Endothelial cell of umbilical vein (primary cell): ENCODE measurements at regions not wholly inside any gene's neighbourhood (a gene's known extent, or its start where the extent isn't known, plus 50 kb on each side); places are given as distances from the start of the nearest gene placed in this dataset.
"Not testable (repeated sequence)": the region's sequence is repeated elsewhere in the genome, so short reads cannot be mapped to it uniquely, and the experiment has no call there.

Experiments used
- BruUV-seq: library from RNA; stranded (reverse); fragments of 400-500 nt; replicated peaks from 2 replicates; lab custom pipeline; 2021; lab: Mats Ljungman, UMichigan
- CTCF ChIA-PET: fragments of 300-600, 350-600 bp; sonication (Branson Sonifier 250); formaldehyde crosslinking; loops from one replicate; lab custom pipeline; 2021; ENCODE audit warnings: antibody characterized with exemption, inconsistent platforms; lab: Charles Lee
- POLR2A ChIA-PET: fragments of 300-600, 350-600 bp; sonication (Branson Sonifier 250); formaldehyde crosslinking; loops from one replicate; lab custom pipeline; 2021; ENCODE audit warnings: antibody characterized with exemption, inconsistent platforms; lab: Charles Lee
- DNase-seq: peaks from one replicate; pipeline ENCODE4 v3.0.0-alpha.2; 2011; ENCODE audit warnings: low read depth, low spot score
- FAIRE-seq: peaks from 2 replicates; lab custom pipeline; 2011; peaks lifted over from hg19 to GRCh38; lab: Jason Lieb, UNC
- H2AFZ ChIP-seq: 2 replicates; pipeline ENCODE4 v1.6.0; 2012; ENCODE audit warnings: low read depth, low read length, control low read depth, inconsistent platforms
- H3K27ac ChIP-seq: 2 replicates; pipeline ENCODE4 v1.5.1; 2011; ENCODE audit warnings: low read depth, mild to moderate bottlenecking, control low read depth, low read length, moderate library complexity; ENCODE audit not compliant: insufficient read depth
- H3K27me3 ChIP-seq, 2 experiments: 2 replicates each; pipeline versions ENCODE4 v1.6.0 to v1.6.1; 2011; ENCODE audit warnings: low read length in 2 of 2, mixed read lengths in 1 of 2; ENCODE audit not compliant: control insufficient read depth in 2 of 2, insufficient read depth in 2 of 2
- H3K36me3 ChIP-seq, 2 experiments: 2 replicates in 1 of 2; 3 replicates in 1 of 2; pipeline ENCODE4 v1.5.1; 2011; ENCODE audit warnings: low read length in 2 of 2, mild to moderate bottlenecking in 1 of 2, moderate library complexity in 1 of 2; ENCODE audit not compliant: control insufficient read depth in 2 of 2, insufficient read depth in 2 of 2; ENCODE audit errors: extremely low read depth in 1 of 2
- H3K4me1 ChIP-seq: 3 replicates; pipeline ENCODE4 v1.5.1; 2011; ENCODE audit warnings: mild to moderate bottlenecking, low read length; ENCODE audit not compliant: control insufficient read depth, insufficient read depth; ENCODE audit errors: extremely low read depth
- H3K4me2 ChIP-seq: 2 replicates; pipeline ENCODE4 v1.6.1; 2011; ENCODE audit warnings: low read length, control low read depth, mixed read lengths; ENCODE audit not compliant: insufficient read depth
- H3K4me3 ChIP-seq, 3 experiments: fragments of 200-600 bp in 1 of 3; sonication (generic), shearing (Covaris generic) in 1 of 3; replicated peaks in 1 of 3; 2 replicates each; pipeline ENCODE4 v1.5.1; 2011 to 2016; ENCODE audit warnings: control low read depth in 3 of 3, low read length in 3 of 3, mild to moderate bottlenecking in 2 of 3, inconsistent platforms in 1 of 3, low read depth in 1 of 3, moderate library complexity in 1 of 3; ENCODE audit not compliant: insufficient read depth in 1 of 3
- H3K79me2 ChIP-seq: 2 replicates; pipeline ENCODE4 v1.6.0; 2012; ENCODE audit warnings: low read length, inconsistent platforms; ENCODE audit not compliant: control insufficient read depth, insufficient read depth
- H3K9ac ChIP-seq: replicated peaks from 2 replicates; pipeline ENCODE3; 2011; ENCODE audit warnings: low read length, control low read depth; ENCODE audit not compliant: insufficient read depth; ENCODE audit errors: extremely low read depth
- H3K9me1 ChIP-seq: replicated peaks from 3 replicates; pipeline ENCODE4 v1.6.0; 2011; ENCODE audit warnings: mild to moderate bottlenecking, low read length; ENCODE audit not compliant: control insufficient read depth, insufficient read depth; ENCODE audit errors: extremely low read depth
- H3K9me3 ChIP-seq: replicated peaks from 2 replicates; pipeline ENCODE4 v1.5.1; 2012; ENCODE audit warnings: low read length, inconsistent platforms; ENCODE audit not compliant: control insufficient read depth, insufficient read depth
- H4K20me1 ChIP-seq: replicated peaks from 2 replicates; pipeline ENCODE3; 2011; ENCODE audit warnings: mild to moderate bottlenecking, low read length; ENCODE audit not compliant: control insufficient read depth, insufficient read depth; ENCODE audit errors: extremely low read depth
- dilution Hi-C: fragments of 300-500 bp; cut with MboI; formaldehyde crosslinking; loops from one replicate; pipeline ENCODE4 v1.15.0; 2019; ENCODE audit warnings: low sequenced_read_pairs; ENCODE audit not compliant: extremely low pct_ligation_motif_present
- intact Hi-C: fragments of 100-400 bp; cut with micrococcal nuclease; formaldehyde crosslinking; loops from one replicate; pipeline ENCODE4 v1.10.0; 2022

- H3K36me3 ChIP-seq, dilution Hi-C loops, H3K4me1 ChIP-seq, intact Hi-C loops, BruUV-seq, H3K79me2 ChIP-seq, CTCF ChIA-PET, H3K4me2 ChIP-seq, H4K20me1 ChIP-seq, DNase-seq, POLR2A ChIA-PET, H3K9ac ChIP-seq, H3K9me3 ChIP-seq, H3K27ac ChIP-seq, H2AFZ ChIP-seq, H3K4me3 ChIP-seq, H3K27me3 ChIP-seq, FAIRE-seq, H3K9me1 ChIP-seq: not testable (repeated sequence)
These were observed 1722.4 kb downstream of the SPATA31A7 start for GRCh38 chr9:62912278-62912677.

DNA sequence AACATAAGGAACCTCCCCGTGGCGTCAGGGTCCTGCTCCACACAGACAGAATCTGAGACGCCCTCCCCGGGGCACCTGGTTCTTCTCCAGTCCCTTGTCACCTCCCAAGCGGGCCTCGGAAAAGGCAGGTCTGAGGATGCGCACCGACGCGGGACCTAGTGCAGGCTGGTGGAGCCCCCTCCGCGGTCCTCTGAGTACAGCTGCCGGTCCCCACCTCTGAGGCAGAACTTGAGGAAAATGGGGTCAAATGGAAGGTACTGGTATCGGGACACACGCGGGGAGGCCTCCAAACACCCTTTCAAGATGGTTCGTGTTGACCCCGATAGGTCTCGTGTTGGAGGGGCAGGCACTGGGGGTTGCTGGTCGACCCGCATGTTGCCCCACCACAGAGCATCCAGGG is 1725.3 kb downstream of the SPATA31A7 start:
- FAIRE-seq, intact Hi-C loops, POLR2A ChIA-PET, H3K4me1 ChIP-seq, H3K27me3 ChIP-seq, H3K9me1 ChIP-seq, H3K4me2 ChIP-seq, H3K9ac ChIP-seq, H4K20me1 ChIP-seq, H3K36me3 ChIP-seq, BruUV-seq, dilution Hi-C loops, DNase-seq, H3K27ac ChIP-seq, H3K79me2 ChIP-seq, CTCF ChIA-PET, H3K9me3 ChIP-seq, H3K4me3 ChIP-seq, H2AFZ ChIP-seq: not testable (repeated sequence)

DNA sequence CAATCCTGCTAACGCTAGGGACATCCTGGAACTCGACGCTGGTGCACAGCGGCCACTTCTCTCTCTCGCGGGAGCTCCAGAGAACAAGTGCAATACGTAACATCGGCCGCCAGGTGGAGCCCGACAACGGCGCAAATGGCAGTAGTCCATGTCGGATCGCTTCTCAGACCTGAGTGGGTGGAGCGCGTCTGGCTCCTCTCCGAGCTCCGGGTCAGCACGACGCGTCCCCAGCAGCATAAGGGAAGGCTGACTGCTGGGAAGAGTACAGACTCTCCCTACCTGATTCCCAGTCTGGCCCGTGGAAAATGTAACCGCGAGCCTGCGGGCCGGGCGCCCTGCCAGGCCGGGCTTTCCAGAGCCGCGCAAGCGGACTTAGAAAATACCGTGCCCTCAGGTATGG is 1725.8 kb downstream of the SPATA31A7 start:
- H3K9ac ChIP-seq, H3K79me2 ChIP-seq, intact Hi-C loops, H3K27me3 ChIP-seq, H3K4me1 ChIP-seq, CTCF ChIA-PET, dilution Hi-C loops, DNase-seq, H3K4me3 ChIP-seq, H3K4me2 ChIP-seq, H3K9me3 ChIP-seq, H3K27ac ChIP-seq, H2AFZ ChIP-seq, POLR2A ChIA-PET, H3K36me3 ChIP-seq, H4K20me1 ChIP-seq, BruUV-seq, H3K9me1 ChIP-seq: not testable (repeated sequence)
- peak; percentile 95 for FAIRE-seq

DNA sequence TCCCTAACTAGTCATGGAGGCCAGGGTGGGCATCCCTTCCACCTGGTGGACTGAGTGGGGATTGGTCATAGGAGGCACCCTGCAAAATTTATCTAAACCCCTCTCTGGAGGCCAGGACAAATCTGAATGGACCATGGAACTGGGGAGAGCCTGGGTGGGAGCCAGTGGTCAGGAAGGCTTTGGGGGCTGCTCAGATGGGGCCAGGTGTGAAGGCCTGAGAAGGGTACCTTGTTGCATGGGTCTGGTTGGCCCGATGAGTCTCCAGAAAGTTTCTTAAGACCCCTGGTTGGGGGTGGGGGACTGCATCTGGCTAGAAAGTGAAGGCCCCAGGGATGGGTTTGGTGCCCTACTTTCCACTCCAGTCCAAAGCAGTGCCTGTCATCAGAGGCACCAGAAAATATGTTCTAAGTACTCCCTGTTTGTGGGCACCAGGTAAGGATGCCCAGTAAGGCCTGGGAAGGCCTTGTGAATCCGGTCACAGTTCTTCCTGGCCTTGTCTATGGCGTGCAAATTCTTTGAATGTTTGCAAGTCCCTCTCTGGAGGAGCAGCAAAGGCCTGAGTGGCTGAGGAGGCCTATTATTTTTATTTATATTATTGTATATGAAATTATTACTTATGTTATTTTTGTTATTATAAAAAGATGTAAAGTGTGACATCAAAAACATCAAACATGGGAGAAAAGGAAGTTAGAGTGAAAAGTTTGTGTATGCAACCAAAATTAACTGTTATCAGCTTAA is 1729.0 kb downstream of the SPATA31A7 start:
- FAIRE-seq, H3K9me1 ChIP-seq, H3K9ac ChIP-seq, H3K4me1 ChIP-seq, H3K36me3 ChIP-seq, H3K27me3 ChIP-seq, BruUV-seq, H3K4me2 ChIP-seq, intact Hi-C loops, H3K79me2 ChIP-seq, H3K9me3 ChIP-seq, DNase-seq, H2AFZ ChIP-seq, dilution Hi-C loops, H3K27ac ChIP-seq, CTCF ChIA-PET, POLR2A ChIA-PET, H4K20me1 ChIP-seq, H3K4me3 ChIP-seq: not testable (repeated sequence)
